ENCODE measurements at regions not wholly inside any gene's neighbourhood (a gene's known extent, or its start where the extent isn't known, plus 50 kb on each side); places are given as distances from the start of the nearest gene placed in this dataset.

DNA sequence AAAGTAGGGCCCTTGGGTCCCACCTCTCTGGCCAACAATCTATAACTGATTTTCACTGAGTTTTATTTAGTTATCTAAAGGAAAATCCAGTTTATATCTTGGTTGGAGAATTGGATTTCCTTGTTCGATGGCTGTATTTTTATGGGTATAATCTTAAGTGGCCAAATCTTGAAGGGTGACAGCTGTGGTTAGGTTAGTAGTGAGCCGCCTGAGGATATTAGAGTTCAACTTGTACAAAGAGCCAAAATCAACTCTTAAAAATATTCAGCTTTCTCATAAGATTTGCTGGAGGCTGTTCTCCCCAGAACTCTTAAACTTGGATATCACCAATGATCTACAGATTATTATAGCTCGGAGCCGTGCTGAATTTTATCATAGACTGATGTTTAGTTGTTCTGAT lies 54.6 kb upstream of the UNC5C start:
- Histone ChIP-seq H3K36me3 (ENCODE audit: control insufficient read depth, insufficient read depth, low read length) (no peaks in the 10 kb centered on the region), H3K27me3 (ENCODE audit: control insufficient read depth, insufficient read depth, low read length) (no peaks in the 10 kb centered on the region), H3K4me3 (ENCODE audit: low read depth, low read length) (no peak overlapping the region)
- FAIRE-seq: no peak
- TF ChIP-seq, protein P1, sequence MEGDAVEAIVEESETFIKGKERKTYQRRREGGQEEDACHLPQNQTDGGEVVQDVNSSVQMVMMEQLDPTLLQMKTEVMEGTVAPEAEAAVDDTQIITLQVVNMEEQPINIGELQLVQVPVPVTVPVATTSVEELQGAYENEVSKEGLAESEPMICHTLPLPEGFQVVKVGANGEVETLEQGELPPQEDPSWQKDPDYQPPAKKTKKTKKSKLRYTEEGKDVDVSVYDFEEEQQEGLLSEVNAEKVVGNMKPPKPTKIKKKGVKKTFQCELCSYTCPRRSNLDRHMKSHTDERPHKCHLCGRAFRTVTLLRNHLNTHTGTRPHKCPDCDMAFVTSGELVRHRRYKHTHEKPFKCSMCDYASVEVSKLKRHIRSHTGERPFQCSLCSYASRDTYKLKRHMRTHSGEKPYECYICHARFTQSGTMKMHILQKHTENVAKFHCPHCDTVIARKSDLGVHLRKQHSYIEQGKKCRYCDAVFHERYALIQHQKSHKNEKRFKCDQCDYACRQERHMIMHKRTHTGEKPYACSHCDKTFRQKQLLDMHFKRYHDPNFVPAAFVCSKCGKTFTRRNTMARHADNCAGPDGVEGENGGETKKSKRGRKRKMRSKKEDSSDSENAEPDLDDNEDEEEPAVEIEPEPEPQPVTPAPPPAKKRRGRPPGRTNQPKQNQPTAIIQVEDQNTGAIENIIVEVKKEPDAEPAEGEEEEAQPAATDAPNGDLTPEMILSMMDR (IDR thresholded peaks at IDR 0.05; ENCODE audit: insufficient read depth, low read length, severe bottlenecking): no peak
- no peak for DNase-seq (ENCODE audit: low read depth)

DNA sequence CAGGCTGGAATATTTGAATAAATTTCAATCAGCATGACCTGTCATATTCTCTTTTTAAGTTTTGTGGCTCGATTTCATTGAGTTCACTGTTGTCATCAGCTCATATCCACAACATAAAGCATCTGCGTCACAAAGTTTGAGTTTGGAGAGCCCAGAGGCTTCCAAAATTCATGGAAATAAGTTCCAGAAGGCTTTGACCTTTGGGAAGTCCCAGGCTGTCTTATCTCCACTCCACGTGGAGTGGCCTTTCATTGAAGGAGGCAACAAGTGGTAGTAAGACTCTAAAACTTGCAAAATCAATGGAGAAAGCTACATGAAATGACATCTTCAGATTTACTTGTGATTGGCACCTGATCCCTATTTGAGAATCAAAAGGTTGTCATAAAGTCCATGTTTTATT lies 54.1 kb upstream of the UNC5C start:
- FAIRE-seq: no peak

DNA sequence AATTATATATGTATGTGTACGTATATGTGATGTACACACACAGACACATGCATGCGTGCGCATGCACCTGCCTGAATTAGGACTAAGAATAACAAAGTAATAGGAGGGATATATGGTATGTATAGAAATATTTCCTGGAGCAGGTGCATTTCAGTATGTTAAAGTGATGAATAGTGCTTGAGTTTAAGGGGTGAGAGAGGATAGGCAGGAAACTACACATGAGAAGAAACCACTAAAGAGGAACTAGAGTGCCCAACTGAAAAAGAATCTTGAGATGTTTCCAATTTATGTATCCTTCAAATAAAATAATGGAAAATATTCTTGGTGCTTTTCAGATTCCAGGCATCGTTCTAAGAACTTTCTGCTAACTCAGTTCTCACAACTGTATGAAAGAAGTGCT lies 52.6 kb upstream of the UNC5C start:
- no peaks in the 10 kb centered on the region for H3K27me3 ChIP-seq (ENCODE audit: control insufficient read depth, insufficient read depth, low read length)
- no peak overlapping the region for H3K4me3 ChIP-seq (ENCODE audit: low read depth, low read length)
- DNase-seq (ENCODE audit: low read depth): no peak
- TF ChIP-seq, protein P1 (IDR thresholded peaks at IDR 0.05; ENCODE audit: insufficient read depth, low read length, severe bottlenecking): no peak
- FAIRE-seq: no peak
- no peaks in the 10 kb centered on the region for H3K36me3 ChIP-seq (ENCODE audit: control insufficient read depth, insufficient read depth, low read length)

More for the DNA sequence above, 54.1 kb upstream of the UNC5C start:
- H3K4me3 ChIP-seq (ENCODE audit: low read depth, low read length): no peak overlapping the region
- H3K27me3 ChIP-seq (ENCODE audit: control insufficient read depth, insufficient read depth, low read length): no peaks in the 10 kb centered on the region
- DNase-seq (ENCODE audit: low read depth): no peak
- no peaks in the 10 kb centered on the region for H3K36me3 ChIP-seq (ENCODE audit: control insufficient read depth, insufficient read depth, low read length)
- TF ChIP-seq, protein P1 (IDR thresholded peaks at IDR 0.05; ENCODE audit: insufficient read depth, low read length, severe bottlenecking): no peak

DNA sequence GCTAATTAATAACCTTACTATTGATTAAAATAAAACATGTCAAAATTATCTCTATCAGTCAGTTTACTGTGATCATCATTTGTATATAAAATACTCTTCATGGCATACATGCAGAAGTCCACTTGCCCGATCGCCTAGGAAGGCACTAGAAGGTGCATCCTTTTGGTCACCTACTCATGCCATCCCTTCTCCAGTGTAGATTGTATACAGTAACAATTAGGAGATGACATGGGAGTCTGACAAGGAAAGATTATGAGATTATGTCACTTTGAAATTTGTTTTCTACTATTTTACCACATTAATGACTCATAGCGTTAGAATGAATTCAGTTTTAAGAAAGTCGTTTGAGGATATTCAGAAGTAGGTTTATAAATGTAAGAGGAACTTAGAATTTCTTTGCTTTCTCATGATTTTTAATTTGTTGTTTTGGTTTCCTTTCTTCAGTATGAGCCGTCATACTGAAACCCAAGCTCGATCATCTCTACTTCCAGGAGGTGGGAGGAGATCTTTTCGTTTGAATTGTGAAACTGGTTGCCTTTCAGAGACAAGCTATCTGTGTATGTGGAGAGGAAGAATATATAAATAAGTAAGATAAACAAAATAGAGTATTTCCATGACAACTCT lies 51.1 kb upstream of the UNC5C start:
- Histone ChIP-seq H3K36me3 (ENCODE audit: control insufficient read depth, insufficient read depth, low read length) (no peaks in the 10 kb centered on the region), H3K4me3 (ENCODE audit: low read depth, low read length) (no peak overlapping the region), H3K27me3 (ENCODE audit: control insufficient read depth, insufficient read depth, low read length) (no peaks in the 10 kb centered on the region)
- TF ChIP-seq, protein P1 (IDR thresholded peaks at IDR 0.05; ENCODE audit: insufficient read depth, low read length, severe bottlenecking): no peak
- no peak for FAIRE-seq
- DNase-seq (ENCODE audit: low read depth): no peak
